Neural progenitor cell (in vitro differentiated cells): ENCODE measurements at regions not wholly inside any gene's neighbourhood (a gene's known extent, or its start where the extent isn't known, plus 50 kb on each side); places are given as distances from the start of the nearest gene placed in this dataset.
A peak's percentile ranks its signal among the peaks of the same experiment; 100 is the strongest.

Source experiments
- DNase-seq: peaks from one replicate; pipeline ENCODE4 v3.0.0-alpha.2; 2016; ENCODE audit warnings: low spot score
- H2AFZ ChIP-seq: fragments of 200-600 bp; sonication (generic); replicated peaks from 2 replicates; pipeline ENCODE4 v1.6.1; 2016; ENCODE audit warnings: antibody characterized with exemption
- H3F3A ChIP-seq: fragments of 200-600 bp; sonication (generic); 2 replicates; pipeline ENCODE4 v1.6.1; 2016; ENCODE audit warnings: antibody characterized with exemption, low read depth
- H3K27ac ChIP-seq: fragments of 200-600 bp; sonication (generic); 2 replicates; pipeline ENCODE4 v1.5.1; 2016; ENCODE audit warnings: mild to moderate bottlenecking
- H3K27me3 ChIP-seq: fragments of 200-600 bp; sonication (generic); 2 replicates; pipeline ENCODE4 v1.6.1; 2016; ENCODE audit warnings: mild to moderate bottlenecking, moderate library complexity
- H3K36me3 ChIP-seq: fragments of 200-600 bp; sonication (generic); 2 replicates; pipeline ENCODE4 v1.5.1; 2016
- H3K4me1 ChIP-seq: fragments of 200-600 bp; sonication (generic); 2 replicates; pipeline ENCODE4 v1.6.1; 2016; ENCODE audit warnings: mixed run types
- H3K4me2 ChIP-seq: fragments of 200-600 bp; sonication (generic); 2 replicates; pipeline ENCODE4 v1.6.1; 2016
- H3K4me3 ChIP-seq: fragments of 200-600 bp; sonication (generic); 2 replicates; pipeline ENCODE4 v1.5.1; 2016
- H3K79me2 ChIP-seq: fragments of 200-600 bp; sonication (generic); 2 replicates; pipeline ENCODE4 v1.6.1; 2016; ENCODE audit warnings: low read depth
- H3K9ac ChIP-seq: fragments of 200-600 bp; sonication (generic); 2 replicates; pipeline ENCODE4 v1.6.1; 2016
- H3K9me3 ChIP-seq: fragments of 200-600 bp; sonication (generic); 2 replicates; pipeline ENCODE4 v1.5.1; 2016; ENCODE audit warnings: low read depth
- H4K20me1 ChIP-seq: fragments of 200-600 bp; sonication (generic); 2 replicates; pipeline ENCODE4 v1.6.1; 2016; ENCODE audit warnings: low read depth
- H3K27ac Mint-ChIP-seq: 3 replicates; pipeline ENCODE4 v1.8.0; 2021; ENCODE audit warnings: mixed read lengths
- H3K27me3 Mint-ChIP-seq: 2 replicates; pipeline ENCODE4 v1.8.0; 2022; ENCODE audit warnings: low read depth, mild to moderate bottlenecking, inconsistent platforms, moderate library complexity, mixed read lengths; ENCODE audit not compliant: insufficient read depth
- H3K36me3 Mint-ChIP-seq: 3 replicates; pipeline ENCODE4 v1.8.0; 2021; ENCODE audit warnings: mixed read lengths
- H3K4me1 Mint-ChIP-seq: 3 replicates; pipeline ENCODE4 v1.8.0; 2021; ENCODE audit warnings: mixed read lengths
- H3K4me3 Mint-ChIP-seq: 3 replicates; pipeline ENCODE4 v1.8.0; 2021; ENCODE audit warnings: mild to moderate bottlenecking, moderate library complexity, mixed read lengths
- H3K9me3 Mint-ChIP-seq: 3 replicates; pipeline ENCODE4 v1.8.0; 2020; ENCODE audit warnings: mixed read lengths
- CTCF ChIP-seq: fragments of 200-600 bp; sonication (generic); IDR thresholded peaks from 2 replicates; pipeline ENCODE4 v1.5.1; 2017; ENCODE audit warnings: antibody characterized with exemption, mild to moderate bottlenecking
- EZH2 ChIP-seq: fragments of 200-600 bp; sonication (generic); IDR thresholded peaks from 2 replicates; pipeline ENCODE4 v1.6.1; 2017; ENCODE audit warnings: antibody characterized with exemption, mild to moderate bottlenecking, moderate library complexity
- EZH2phosphoT487 ChIP-seq: fragments of 200-600 bp; sonication (generic); IDR thresholded peaks from 2 replicates; pipeline ENCODE4 v1.6.1; 2017; ENCODE audit warnings: antibody characterized with exemption

DNA sequence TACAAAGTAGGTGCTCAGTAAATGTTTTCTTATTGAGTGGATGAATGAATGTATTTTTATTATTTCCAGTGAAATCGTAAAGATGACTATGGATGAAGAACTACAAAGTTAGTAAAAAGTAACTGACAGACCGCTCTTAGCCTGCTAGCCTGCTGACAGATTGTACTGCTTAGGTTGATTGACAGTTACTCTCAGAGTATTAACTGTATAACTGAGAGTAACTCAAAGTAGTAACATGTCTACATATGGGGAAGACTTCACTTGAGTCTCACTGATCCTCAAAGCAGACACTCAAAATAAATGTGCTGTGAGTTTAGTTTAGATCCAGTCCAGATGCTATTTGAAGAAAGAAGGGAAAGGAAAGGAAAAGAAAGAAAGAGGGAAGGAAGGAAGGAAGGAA lies 272.3 kb upstream of the AMIGO2 start:
- H3K4me3 Mint-ChIP-seq, result no peak overlapping the region
- H3K4me1 Mint-ChIP-seq, result peaks cover 5% of the 10 kb centered on the region
- Histone ChIP-seq H2AFZ (no peak overlapping the region), H3K27me3 (no peaks in the 10 kb centered on the region), H3K9me3 (no peaks in the 10 kb centered on the region), H3K4me1 (no peaks in the 10 kb centered on the region), H3K79me2 (no peaks in the 10 kb centered on the region), H3K4me3 (no peak overlapping the region), H3K36me3 (no peaks in the 10 kb centered on the region), H3F3A (no peaks in the 10 kb centered on the region), H3K4me2 (no peak overlapping the region), H4K20me1 (no peaks in the 10 kb centered on the region), H3K27ac (no peak overlapping the region), H3K9ac (no peak overlapping the region)
- H3K36me3 Mint-ChIP-seq, result no peaks in the 10 kb centered on the region
- peaks cover 3% of the 10 kb centered on the region for H3K9me3 Mint-ChIP-seq
- TF ChIP-seq EZH2 (no peak), EZH2phosphoT487 (no peak), CTCF (no peak)
- peaks cover 2% of the 10 kb centered on the region for H3K27me3 Mint-ChIP-seq
- no peak overlapping the region for H3K27ac Mint-ChIP-seq
- DNase-seq, result no peak

GRCh38 chr12:47351526-47351925 lies 271.8 kb upstream of the AMIGO2 start:
- Histone ChIP-seq H4K20me1 (no peaks in the 10 kb centered on the region), H3K9me3 (no peaks in the 10 kb centered on the region), H3K4me3 (no peak overlapping the region), H3K4me2 (no peak overlapping the region), H3K9ac (no peak overlapping the region), H3K4me1 (no peaks in the 10 kb centered on the region), H2AFZ (no peak overlapping the region), H3K79me2 (no peaks in the 10 kb centered on the region), H3K27ac (no peak overlapping the region), H3K36me3 (no peaks in the 10 kb centered on the region), H3F3A (no peaks in the 10 kb centered on the region), H3K27me3 (no peaks in the 10 kb centered on the region)
- H3K27ac Mint-ChIP-seq, result no peak overlapping the region
- H3K4me1 Mint-ChIP-seq, result peaks cover 5% of the 10 kb centered on the region
- peaks cover 2% of the 10 kb centered on the region for H3K27me3 Mint-ChIP-seq
- H3K9me3 Mint-ChIP-seq, result peaks cover 3% of the 10 kb centered on the region
- H3K36me3 Mint-ChIP-seq, result no peaks in the 10 kb centered on the region
- TF ChIP-seq CTCF, result no peak
- TF ChIP-seq EZH2phosphoT487, result no peak
- no peak for TF ChIP-seq EZH2
- DNase-seq, result no peak
- no peak overlapping the region for H3K4me3 Mint-ChIP-seq

GRCh38 chr12:47350062-47350408 lies 270.3 kb upstream of the AMIGO2 start:
- Histone ChIP-seq H3K27ac (no peak overlapping the region), H3K9ac (no peak overlapping the region), H4K20me1 (no peaks in the 10 kb centered on the region), H3K79me2 (no peaks in the 10 kb centered on the region), H3K9me3 (no peaks in the 10 kb centered on the region), H3K36me3 (no peaks in the 10 kb centered on the region), H3K4me1 (no peaks in the 10 kb centered on the region), H3K27me3 (no peaks in the 10 kb centered on the region), H2AFZ (peak overlapping the region; percentile 5), H3K4me3 (no peak overlapping the region), H3F3A (no peaks in the 10 kb centered on the region), H3K4me2 (no peak overlapping the region)
- TF ChIP-seq EZH2 (no peak), EZH2phosphoT487 (no peak), CTCF (no peak)
- H3K36me3 Mint-ChIP-seq, result no peaks in the 10 kb centered on the region
- DNase-seq, result no peak
- no peaks in the 10 kb centered on the region for H3K4me1 Mint-ChIP-seq
- H3K4me3 Mint-ChIP-seq, result no peak overlapping the region
- no peak overlapping the region for H3K27ac Mint-ChIP-seq
- no peaks in the 10 kb centered on the region for H3K9me3 Mint-ChIP-seq
- peaks cover 2% of the 10 kb centered on the region for H3K27me3 Mint-ChIP-seq
